OCI-LY1 (cell line): ENCODE measurements at regions not wholly inside any gene's neighbourhood (a gene's known extent, or its start where the extent isn't known, plus 50 kb on each side); places are given as distances from the start of the nearest gene placed in this dataset.

Experiments
- H2AFZ ChIP-seq: fragments of 200-600 bp; sonication (generic), shearing (Covaris generic); 2 replicates; pipeline ENCODE4 v1.6.0; 2014; ENCODE audit warnings: antibody characterized with exemption, mild to moderate bottlenecking, low read length
- H3F3A ChIP-seq: fragments of 200-600 bp; sonication (generic), shearing (Covaris generic); 2 replicates; pipeline ENCODE4 v1.6.0; 2014; ENCODE audit warnings: mild to moderate bottlenecking, antibody characterized with exemption, low read length, moderate library complexity; ENCODE audit not compliant: insufficient read depth
- H3K27ac ChIP-seq: fragments of 200-600 bp; sonication (generic); 2 replicates; pipeline ENCODE4 v1.5.1; 2014; ENCODE audit warnings: low read length, mixed run types, mild to moderate bottlenecking, low read depth; ENCODE audit not compliant: poor library complexity, severe bottlenecking
- H3K27me3 ChIP-seq: fragments of 200-600 bp; sonication (generic); 2 replicates; pipeline ENCODE4 v1.6.0; 2014; ENCODE audit warnings: antibody characterized with exemption, mild to moderate bottlenecking, low read length, moderate library complexity; ENCODE audit not compliant: insufficient read depth
- H3K36me3 ChIP-seq: fragments of 200-600 bp; sonication (generic); 2 replicates; pipeline ENCODE4 v1.6.1; 2014; ENCODE audit warnings: mild to moderate bottlenecking, antibody characterized with exemption, low read length, moderate library complexity, mixed read lengths; ENCODE audit not compliant: insufficient read depth
- H3K4me1 ChIP-seq: fragments of 200-600 bp; sonication (generic); 2 replicates; pipeline ENCODE4 v1.5.1; 2014; ENCODE audit warnings: mild to moderate bottlenecking, low read length, moderate library complexity; ENCODE audit not compliant: insufficient read depth, severe bottlenecking
- H3K4me2 ChIP-seq: fragments of 200-600 bp; sonication (generic), shearing (Covaris generic); 2 replicates; pipeline ENCODE4 v1.6.1; 2014; ENCODE audit warnings: low read length
- H3K4me3 ChIP-seq: fragments of 200-600 bp; sonication (generic); 2 replicates; pipeline ENCODE4 v1.5.1; 2014; ENCODE audit warnings: low read length, low read depth, mild to moderate bottlenecking, mixed read lengths; ENCODE audit not compliant: poor library complexity, severe bottlenecking
- H3K79me2 ChIP-seq: fragments of 200-600 bp; shearing (Covaris generic); 2 replicates; pipeline ENCODE4 v1.6.1; 2016; ENCODE audit warnings: mixed run types, low read length, mixed read lengths; ENCODE audit not compliant: insufficient read depth
- H3K9ac ChIP-seq: fragments of 200-600 bp; sonication (generic), shearing (Covaris generic); 2 replicates; pipeline ENCODE4 v1.6.1; 2014; ENCODE audit warnings: mild to moderate bottlenecking, low read length, mixed read lengths
- H3K9me2 ChIP-seq: fragments of 200-600 bp; sonication (generic), shearing (Covaris generic); 2 replicates; pipeline ENCODE4 v1.6.1; 2014; ENCODE audit warnings: low read depth, mild to moderate bottlenecking, low read length, mixed read lengths
- H3K9me3 ChIP-seq: fragments of 200-600 bp; shearing (Covaris generic); 2 replicates; pipeline ENCODE4 v1.6.1; 2014; ENCODE audit warnings: low read length, mixed read lengths
- H4K20me1 ChIP-seq: fragments of 200-600 bp; sonication (generic), shearing (Covaris generic); 2 replicates; pipeline ENCODE4 v1.6.0; 2016; ENCODE audit warnings: mild to moderate bottlenecking, low read length; ENCODE audit not compliant: insufficient read depth
- EZH2 ChIP-seq: fragments of 200-600 bp; sonication (generic), shearing (Covaris generic); IDR thresholded peaks from 2 replicates; pipeline ENCODE4 v1.8.0; 2017; ENCODE audit warnings: borderline replicate concordance, mixed run types, mild to moderate bottlenecking, antibody characterized with exemption, low read length, moderate library complexity, mixed read lengths
- TF ChIP-seq, protein P1 (sequence below): fragments of 200-600 bp; sonication (generic), shearing (Covaris generic); IDR thresholded peaks from 2 replicates; pipeline ENCODE4 v1.5.1; 2017; ENCODE audit warnings: mild to moderate bottlenecking, antibody characterized with exemption, low read length, moderate library complexity, mixed read lengths

DNA sequence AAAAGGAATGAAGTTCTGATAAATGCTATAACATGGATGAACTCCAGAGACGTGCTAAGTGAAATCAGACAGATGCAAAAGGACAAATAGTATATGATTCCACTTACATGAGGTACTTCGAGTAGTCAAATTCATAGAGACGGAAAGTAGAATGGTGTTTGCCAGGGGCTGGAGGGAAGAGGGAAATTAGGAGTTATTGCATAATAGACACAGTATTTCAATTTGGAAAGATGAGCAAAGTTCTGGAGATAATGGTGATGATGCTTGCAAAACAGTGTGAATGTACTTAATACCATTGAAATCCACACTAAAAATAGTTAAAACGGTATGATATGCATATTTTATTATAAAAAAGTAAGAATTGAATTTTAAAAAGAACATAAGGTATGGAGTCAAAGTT is 84.9 kb upstream of the STXBP5 start:
- Histone ChIP-seq H2AFZ (no peak overlapping the region), H3K9me2 (no peaks in the 10 kb centered on the region)
- no peak for TF ChIP-seq EZH2
- TF ChIP-seq, protein P1, sequence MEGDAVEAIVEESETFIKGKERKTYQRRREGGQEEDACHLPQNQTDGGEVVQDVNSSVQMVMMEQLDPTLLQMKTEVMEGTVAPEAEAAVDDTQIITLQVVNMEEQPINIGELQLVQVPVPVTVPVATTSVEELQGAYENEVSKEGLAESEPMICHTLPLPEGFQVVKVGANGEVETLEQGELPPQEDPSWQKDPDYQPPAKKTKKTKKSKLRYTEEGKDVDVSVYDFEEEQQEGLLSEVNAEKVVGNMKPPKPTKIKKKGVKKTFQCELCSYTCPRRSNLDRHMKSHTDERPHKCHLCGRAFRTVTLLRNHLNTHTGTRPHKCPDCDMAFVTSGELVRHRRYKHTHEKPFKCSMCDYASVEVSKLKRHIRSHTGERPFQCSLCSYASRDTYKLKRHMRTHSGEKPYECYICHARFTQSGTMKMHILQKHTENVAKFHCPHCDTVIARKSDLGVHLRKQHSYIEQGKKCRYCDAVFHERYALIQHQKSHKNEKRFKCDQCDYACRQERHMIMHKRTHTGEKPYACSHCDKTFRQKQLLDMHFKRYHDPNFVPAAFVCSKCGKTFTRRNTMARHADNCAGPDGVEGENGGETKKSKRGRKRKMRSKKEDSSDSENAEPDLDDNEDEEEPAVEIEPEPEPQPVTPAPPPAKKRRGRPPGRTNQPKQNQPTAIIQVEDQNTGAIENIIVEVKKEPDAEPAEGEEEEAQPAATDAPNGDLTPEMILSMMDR: no peak

DNA sequence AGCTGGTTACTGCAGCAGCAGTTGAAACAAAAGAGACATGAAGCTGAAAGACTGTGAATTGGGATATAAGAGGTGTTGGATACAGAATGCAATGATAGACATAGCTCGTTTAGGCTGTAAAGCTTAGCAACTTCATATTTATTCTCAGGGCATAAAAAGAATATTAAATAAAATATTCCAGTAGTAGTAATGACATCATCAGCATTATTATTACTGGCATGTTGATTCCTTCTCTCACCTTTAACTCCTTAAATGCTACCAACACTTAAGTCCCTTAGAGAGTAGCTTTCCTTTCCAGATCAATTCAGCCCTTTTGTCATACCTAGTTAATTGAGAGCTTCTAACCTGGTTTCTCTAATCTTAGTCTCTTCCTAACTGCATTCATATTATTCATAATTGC is 81.4 kb upstream of the STXBP5 start:
- TF ChIP-seq EZH2: no peak
- TF ChIP-seq, protein P1: no peak
- no peak overlapping the region for H3K9ac ChIP-seq
- H3K4me1 ChIP-seq: no peaks in the 10 kb centered on the region
- no peaks in the 10 kb centered on the region for H3K36me3 ChIP-seq
- H3K9me3 ChIP-seq: no peaks in the 10 kb centered on the region
- no peak overlapping the region for H2AFZ ChIP-seq
- H3K27me3 ChIP-seq: no peaks in the 10 kb centered on the region
- H3K4me2 ChIP-seq: no peak overlapping the region
- no peak overlapping the region for H3K4me3 ChIP-seq
- no peak overlapping the region for H3K27ac ChIP-seq
- H3F3A ChIP-seq: no peaks in the 10 kb centered on the region
- H3K79me2 ChIP-seq: no peaks in the 10 kb centered on the region
- H4K20me1 ChIP-seq: no peaks in the 10 kb centered on the region
- no peaks in the 10 kb centered on the region for H3K9me2 ChIP-seq

More for the DNA sequence above, 84.9 kb upstream of the STXBP5 start:
- Histone ChIP-seq H3F3A (no peaks in the 10 kb centered on the region), H3K9me3 (no peaks in the 10 kb centered on the region), H4K20me1 (no peaks in the 10 kb centered on the region), H3K79me2 (no peaks in the 10 kb centered on the region), H3K36me3 (no peaks in the 10 kb centered on the region), H3K27me3 (no peaks in the 10 kb centered on the region), H3K4me2 (no peak overlapping the region), H3K4me1 (no peaks in the 10 kb centered on the region), H3K4me3 (no peak overlapping the region), H3K27ac (no peak overlapping the region), H3K9ac (no peak overlapping the region)

DNA sequence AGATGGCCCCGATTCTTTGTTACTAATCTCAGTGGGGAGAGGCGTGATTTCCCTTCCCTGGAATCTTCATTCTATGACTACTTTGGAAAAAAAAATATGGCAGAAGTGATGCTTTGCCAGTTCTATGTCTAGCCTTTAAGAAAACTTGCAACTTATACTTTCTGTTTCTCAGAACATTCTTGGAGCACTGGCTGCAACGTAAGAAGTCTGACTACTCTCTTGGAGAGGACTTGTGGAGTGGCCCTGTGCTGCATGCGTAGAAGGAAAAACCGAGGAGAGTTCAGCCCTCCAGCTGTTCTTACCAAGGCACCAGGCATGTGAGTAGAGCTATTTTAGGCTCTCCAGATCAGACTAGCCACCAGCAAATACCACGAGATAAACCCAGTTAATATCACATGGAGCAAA is 77.6 kb upstream of the STXBP5 start:
- no peaks in the 10 kb centered on the region for H3K36me3 ChIP-seq
- H3K4me1 ChIP-seq: no peaks in the 10 kb centered on the region
- H3K4me3 ChIP-seq: no peak overlapping the region
- H3K9me2 ChIP-seq: no peaks in the 10 kb centered on the region
- no peak overlapping the region for H3K27ac ChIP-seq
- no peak overlapping the region for H3K4me2 ChIP-seq
- H3K27me3 ChIP-seq: no peaks in the 10 kb centered on the region
- no peaks in the 10 kb centered on the region for H3F3A ChIP-seq
- TF ChIP-seq EZH2: no peak
- TF ChIP-seq, protein P1: no peak
- H2AFZ ChIP-seq: no peak overlapping the region
- H3K79me2 ChIP-seq: no peaks in the 10 kb centered on the region
- no peak overlapping the region for H3K9ac ChIP-seq
- H3K9me3 ChIP-seq: no peaks in the 10 kb centered on the region
- H4K20me1 ChIP-seq: no peaks in the 10 kb centered on the region
